ENCODE measurements at regions not wholly inside any gene's neighbourhood (a gene's known extent, or its start where the extent isn't known, plus 50 kb on each side); places are given as distances from the start of the nearest gene placed in this dataset.
"Not testable (repeated sequence)": the region's sequence is repeated elsewhere in the genome, so short reads cannot be mapped to it uniquely, and the experiment has no call there.

DNA sequence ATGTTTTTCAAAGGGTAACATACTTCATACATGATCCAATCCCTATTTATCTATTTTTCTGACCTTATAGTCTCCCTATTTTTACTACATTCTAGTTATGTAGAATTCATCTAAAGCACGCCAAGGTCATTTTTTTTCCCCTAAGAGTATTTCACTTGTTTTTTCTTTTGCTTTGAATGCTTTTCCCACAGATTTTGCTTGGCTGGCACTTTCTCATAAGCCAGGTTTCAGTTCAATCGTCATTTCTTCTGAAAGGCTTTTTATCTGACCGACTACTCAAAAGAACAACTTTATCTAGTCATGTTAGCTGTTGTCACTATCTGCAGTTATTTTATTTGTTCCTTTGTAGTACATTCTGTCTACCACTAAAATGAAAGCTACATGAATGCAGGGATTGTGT, 1274.6 kb downstream of the REEP3 start:
- Histone ChIP-seq H3K4me3 (no peak overlapping the region), H3K36me3 (no peaks in the 10 kb centered on the region), H3K4me1 (no peaks in the 10 kb centered on the region), H3K9me3 (no peaks in the 10 kb centered on the region), H3K27me3 (no peaks in the 10 kb centered on the region), H3K27ac (no peak overlapping the region)
- DNase-seq = no peak
- intact Hi-C loops (cut with DNase I; ENCODE audit: low total_unique reads) = no loop called here
- TF ChIP-seq, protein P1, sequence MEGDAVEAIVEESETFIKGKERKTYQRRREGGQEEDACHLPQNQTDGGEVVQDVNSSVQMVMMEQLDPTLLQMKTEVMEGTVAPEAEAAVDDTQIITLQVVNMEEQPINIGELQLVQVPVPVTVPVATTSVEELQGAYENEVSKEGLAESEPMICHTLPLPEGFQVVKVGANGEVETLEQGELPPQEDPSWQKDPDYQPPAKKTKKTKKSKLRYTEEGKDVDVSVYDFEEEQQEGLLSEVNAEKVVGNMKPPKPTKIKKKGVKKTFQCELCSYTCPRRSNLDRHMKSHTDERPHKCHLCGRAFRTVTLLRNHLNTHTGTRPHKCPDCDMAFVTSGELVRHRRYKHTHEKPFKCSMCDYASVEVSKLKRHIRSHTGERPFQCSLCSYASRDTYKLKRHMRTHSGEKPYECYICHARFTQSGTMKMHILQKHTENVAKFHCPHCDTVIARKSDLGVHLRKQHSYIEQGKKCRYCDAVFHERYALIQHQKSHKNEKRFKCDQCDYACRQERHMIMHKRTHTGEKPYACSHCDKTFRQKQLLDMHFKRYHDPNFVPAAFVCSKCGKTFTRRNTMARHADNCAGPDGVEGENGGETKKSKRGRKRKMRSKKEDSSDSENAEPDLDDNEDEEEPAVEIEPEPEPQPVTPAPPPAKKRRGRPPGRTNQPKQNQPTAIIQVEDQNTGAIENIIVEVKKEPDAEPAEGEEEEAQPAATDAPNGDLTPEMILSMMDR (IDR thresholded peaks at IDR 0.05) = no peak

DNA sequence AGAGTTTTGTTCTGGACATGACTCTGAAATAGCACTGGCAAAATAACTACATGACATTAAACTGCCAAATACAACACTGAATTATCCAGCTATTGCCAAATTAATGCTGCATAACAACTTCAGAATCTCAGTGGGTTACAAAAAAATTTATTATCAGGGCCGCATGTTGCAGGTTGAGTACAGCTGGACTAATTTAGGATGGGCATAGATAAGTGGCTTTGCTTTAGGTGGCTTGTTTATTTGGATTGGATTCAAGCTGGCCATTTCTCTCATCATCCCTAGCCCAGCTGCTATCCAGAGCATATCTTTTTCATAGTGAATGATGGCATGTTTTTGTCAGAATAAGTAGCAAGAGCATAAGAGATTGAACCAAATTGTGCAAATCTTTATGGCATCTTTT, 1277.1 kb downstream of the REEP3 start:
- Histone ChIP-seq H3K27me3 (no peaks in the 10 kb centered on the region), H3K27ac (no peak overlapping the region), H3K4me3 (no peak overlapping the region), H3K36me3 (no peaks in the 10 kb centered on the region), H3K4me1 (no peaks in the 10 kb centered on the region), H3K9me3 (no peaks in the 10 kb centered on the region)
- intact Hi-C loops (cut with DNase I; ENCODE audit: low total_unique reads) = no loop called here
- no peak for DNase-seq
- TF ChIP-seq, protein P1 (IDR thresholded peaks at IDR 0.05) = no peak

DNA sequence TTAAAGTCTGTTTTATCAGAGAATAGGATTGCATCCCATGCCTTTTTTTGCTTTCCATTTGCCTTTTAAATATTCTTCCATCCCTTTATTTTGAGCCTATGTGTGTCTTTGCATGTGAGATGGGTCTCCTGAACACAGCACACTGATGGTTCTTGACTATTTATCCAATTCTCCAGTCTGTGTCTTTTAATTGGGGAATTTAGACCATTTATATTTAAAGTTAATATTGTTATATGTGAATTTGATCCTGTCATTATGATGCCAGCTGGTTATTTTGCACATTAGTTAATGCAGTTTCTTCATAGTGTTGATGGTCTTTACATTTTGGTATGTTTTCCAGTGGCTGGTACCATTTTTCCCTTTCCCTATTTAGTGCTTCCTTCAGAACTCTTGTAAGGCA, 1287.0 kb downstream of the REEP3 start:
- H3K27me3 ChIP-seq; H3K4me1 ChIP-seq; H3K36me3 ChIP-seq; H3K4me3 ChIP-seq; DNase-seq; H3K27ac ChIP-seq; intact Hi-C loops (cut with DNase I; ENCODE audit: low total_unique reads); H3K9me3 ChIP-seq: not testable (repeated sequence)

DNA sequence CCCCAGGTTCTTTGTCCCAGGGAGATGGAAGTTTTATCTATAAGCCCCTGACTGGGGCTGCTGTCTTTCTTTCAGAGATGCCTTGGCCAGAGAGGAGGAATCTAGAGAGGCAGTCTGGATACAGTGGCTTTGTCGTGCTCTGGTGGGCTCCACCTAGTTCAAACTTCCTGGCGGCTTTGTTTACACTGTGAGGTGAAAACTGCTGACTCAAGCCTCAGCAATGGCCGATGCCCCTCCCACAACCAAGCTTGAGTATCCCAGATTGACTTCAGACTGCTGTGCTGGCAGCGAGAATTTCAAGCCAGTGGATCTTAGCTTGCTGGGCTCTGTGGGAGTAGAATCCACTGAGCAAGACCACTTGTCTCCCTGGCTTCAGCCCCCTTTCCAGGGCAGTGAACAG, 1288.8 kb downstream of the REEP3 start:
- DNase-seq; H3K27ac ChIP-seq; H3K27me3 ChIP-seq; intact Hi-C loops (cut with DNase I; ENCODE audit: low total_unique reads); H3K36me3 ChIP-seq; H3K4me3 ChIP-seq; H3K9me3 ChIP-seq; H3K4me1 ChIP-seq: not testable (repeated sequence)

DNA sequence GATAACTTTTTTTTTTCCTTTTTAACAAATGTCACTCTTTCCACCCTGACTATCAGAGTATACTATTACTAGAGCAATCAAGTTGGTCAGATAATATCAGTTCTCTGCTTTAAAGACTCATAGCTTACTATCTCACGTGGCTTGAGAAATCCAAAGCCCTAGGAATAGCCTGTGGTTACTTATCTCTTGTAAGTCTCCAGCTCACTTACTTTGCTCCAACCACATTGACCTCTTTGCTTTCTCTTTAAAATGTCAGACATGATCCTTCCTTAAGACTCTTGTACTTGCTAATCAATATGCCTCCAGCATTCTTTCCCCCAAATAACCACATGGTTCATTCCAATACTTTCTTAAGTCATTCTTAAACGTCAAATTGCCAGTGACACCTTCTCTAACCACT, 1292.2 kb downstream of the REEP3 start:
- H3K4me3 ChIP-seq = no peak overlapping the region
- H3K36me3 ChIP-seq = no peaks in the 10 kb centered on the region
- intact Hi-C loops (cut with DNase I; ENCODE audit: low total_unique reads) = no loop called here
- peaks cover 0 to 5% (median 0%) of the 10 kb centered on the region in 3 donors for H3K9me3 ChIP-seq
- no peak for DNase-seq
- no peak overlapping the region for H3K27ac ChIP-seq
- no peaks in the 10 kb centered on the region for H3K27me3 ChIP-seq
- TF ChIP-seq, protein P1 (IDR thresholded peaks at IDR 0.05) = no peak
- no peaks in the 10 kb centered on the region for H3K4me1 ChIP-seq

DNA sequence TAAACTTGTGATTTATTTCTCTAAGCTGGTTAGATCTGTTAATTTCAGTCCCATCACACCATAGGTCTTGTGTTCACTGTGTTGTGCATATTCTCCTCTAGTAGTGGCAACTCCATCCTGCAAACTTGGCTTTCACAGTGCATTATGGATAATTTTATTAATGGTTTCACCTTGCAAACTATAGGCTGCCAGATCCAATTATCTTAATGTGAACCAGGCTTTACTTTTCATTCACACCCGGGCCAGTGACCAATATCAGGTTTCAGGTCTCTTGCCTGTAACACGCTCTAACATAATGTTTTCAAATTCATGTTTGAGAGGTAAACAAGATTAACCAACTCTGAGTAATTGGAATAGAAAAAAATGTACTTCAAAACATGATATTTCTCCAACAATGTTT, 1293.0 kb downstream of the REEP3 start:
- no peak for DNase-seq
- H3K4me1 ChIP-seq = no peaks in the 10 kb centered on the region
- no peaks in the 10 kb centered on the region for H3K36me3 ChIP-seq
- H3K27me3 ChIP-seq = no peaks in the 10 kb centered on the region
- H3K9me3 ChIP-seq = peaks cover 0 to 5% (median 0%) of the 10 kb centered on the region in 3 donors
- no peak overlapping the region for H3K4me3 ChIP-seq
- H3K27ac ChIP-seq = no peak overlapping the region
- TF ChIP-seq, protein P1 (IDR thresholded peaks at IDR 0.05) = no peak
- intact Hi-C loops (cut with DNase I; ENCODE audit: low total_unique reads) = no loop called here

DNA sequence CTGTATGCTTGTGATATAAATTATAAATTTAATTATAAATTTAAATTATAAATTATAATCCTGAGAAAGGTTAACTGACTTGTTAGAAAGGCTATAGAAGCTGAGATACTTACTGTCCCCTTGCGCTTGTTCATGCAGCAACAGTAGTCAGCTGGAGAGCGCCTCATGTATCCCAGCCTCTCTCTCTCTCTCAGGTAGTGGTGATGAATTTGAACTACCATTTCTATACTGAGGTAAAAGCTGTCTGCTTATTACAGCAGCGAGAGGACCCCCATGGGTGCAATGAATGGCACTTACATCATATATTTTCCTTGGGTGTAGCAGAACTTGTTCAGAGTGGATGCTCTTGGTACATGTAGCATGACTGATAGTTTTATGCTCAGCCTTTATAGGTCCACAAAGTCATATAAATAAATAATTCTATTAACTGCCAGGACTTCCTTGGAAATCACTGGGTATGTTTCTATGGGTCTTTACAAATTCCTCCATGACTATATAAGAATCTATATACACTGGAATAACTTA, 1308.7 kb downstream of the REEP3 start:
- no peaks in the 10 kb centered on the region for H3K36me3 ChIP-seq
- H3K27me3 ChIP-seq = no peaks in the 10 kb centered on the region
- no peak for DNase-seq
- no peaks in the 10 kb centered on the region for H3K4me1 ChIP-seq
- H3K9me3 ChIP-seq = no peaks in the 10 kb centered on the region
- intact Hi-C loops (cut with DNase I; ENCODE audit: low total_unique reads) = no loop called here
- H3K4me3 ChIP-seq = no peak overlapping the region
- TF ChIP-seq, protein P1 (IDR thresholded peaks at IDR 0.05) = no peak
- H3K27ac ChIP-seq = no peak overlapping the region
